RCC 7860 (cell line): ENCODE measurements at regions not wholly inside any gene's neighbourhood (a gene's known extent, or its start where the extent isn't known, plus 50 kb on each side); places are given as distances from the start of the nearest gene placed in this dataset.
A peak's percentile ranks its signal among the peaks of the same experiment; 100 is the strongest.
"Not testable (repeated sequence)": the region's sequence is repeated elsewhere in the genome, so short reads cannot be mapped to it uniquely, and the experiment has no call there.

Experiments used
- DNase-seq: peaks from one replicate; pipeline ENCODE4 v3.0.0-alpha.2; 2015; ENCODE audit warnings: low spot score
- FAIRE-seq: peaks from 2 replicates; lab custom pipeline; 2012; peaks lifted over from hg19 to GRCh38; lab: Jason Lieb, UNC

- DNase-seq (no peak), FAIRE-seq (no peak)
Observed at GRCh38 chr2:4965556-4966320, 726.4 kb upstream of the SOX11 start.

DNA sequence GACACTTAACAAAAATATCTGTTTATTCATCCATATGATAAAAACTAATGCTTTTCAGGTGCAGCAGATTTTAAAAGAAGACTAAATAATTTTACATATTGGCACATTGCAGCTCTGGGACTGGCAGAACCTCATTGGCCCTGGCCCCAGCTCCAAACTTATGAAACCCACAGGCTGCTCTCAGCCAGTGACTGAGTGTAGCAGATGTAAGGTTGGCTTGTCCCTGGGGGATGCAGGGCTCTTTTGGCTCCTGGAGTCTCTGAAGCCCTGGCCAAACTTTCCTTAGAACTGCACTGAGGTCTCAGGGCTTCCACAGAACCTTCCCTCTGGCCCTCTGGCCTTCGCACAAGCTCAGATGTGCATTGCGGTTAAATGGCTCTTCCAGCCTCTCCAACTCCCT is 725.0 kb upstream of the SOX11 start:
- DNase-seq, result no peak
- FAIRE-seq, result no peak

GRCh38 chr2:4972472-4972871 is 719.7 kb upstream of the SOX11 start:
- FAIRE-seq, result no peak

GRCh38 chr2:4973354-4973753 is 718.8 kb upstream of the SOX11 start:
- no peak for DNase-seq
- FAIRE-seq, result no peak

More at GRCh38 chr2:4972472-4972871, 719.7 kb upstream of the SOX11 start:
- no peak for DNase-seq

DNA sequence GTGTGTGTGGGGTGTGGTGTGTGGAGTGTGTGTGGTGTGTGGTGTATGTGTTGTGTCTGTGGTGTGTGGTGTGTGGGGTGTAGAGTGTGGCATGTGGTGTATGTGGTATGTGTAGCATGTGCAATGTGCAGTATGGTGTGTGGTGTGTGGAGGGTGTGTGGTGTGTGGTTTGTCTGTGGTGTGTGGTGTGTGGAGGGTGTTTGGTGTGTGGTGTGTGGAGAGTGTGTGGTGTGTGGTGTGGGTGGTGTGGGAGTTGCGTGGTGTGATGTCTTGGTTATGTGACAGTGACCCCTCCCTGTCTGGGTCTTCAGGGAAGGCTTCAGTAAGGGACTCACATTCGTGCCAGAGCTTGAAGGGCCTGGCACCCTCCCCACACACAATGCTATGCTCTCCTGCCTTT is 718.2 kb upstream of the SOX11 start:
- FAIRE-seq (no peak), DNase-seq (no peak)

GRCh38 chr2:4976407-4976806 is 715.8 kb upstream of the SOX11 start:
- DNase-seq (no peak), FAIRE-seq (no peak)

GRCh38 chr2:4979111-4979510 is 713.1 kb upstream of the SOX11 start:
- FAIRE-seq, result no peak

GRCh38 chr2:4980995-4981394 is 711.2 kb upstream of the SOX11 start:
- FAIRE-seq (no peak), DNase-seq (no peak)

More at GRCh38 chr2:4979111-4979510, 713.1 kb upstream of the SOX11 start:
- DNase-seq, result no peak

DNA sequence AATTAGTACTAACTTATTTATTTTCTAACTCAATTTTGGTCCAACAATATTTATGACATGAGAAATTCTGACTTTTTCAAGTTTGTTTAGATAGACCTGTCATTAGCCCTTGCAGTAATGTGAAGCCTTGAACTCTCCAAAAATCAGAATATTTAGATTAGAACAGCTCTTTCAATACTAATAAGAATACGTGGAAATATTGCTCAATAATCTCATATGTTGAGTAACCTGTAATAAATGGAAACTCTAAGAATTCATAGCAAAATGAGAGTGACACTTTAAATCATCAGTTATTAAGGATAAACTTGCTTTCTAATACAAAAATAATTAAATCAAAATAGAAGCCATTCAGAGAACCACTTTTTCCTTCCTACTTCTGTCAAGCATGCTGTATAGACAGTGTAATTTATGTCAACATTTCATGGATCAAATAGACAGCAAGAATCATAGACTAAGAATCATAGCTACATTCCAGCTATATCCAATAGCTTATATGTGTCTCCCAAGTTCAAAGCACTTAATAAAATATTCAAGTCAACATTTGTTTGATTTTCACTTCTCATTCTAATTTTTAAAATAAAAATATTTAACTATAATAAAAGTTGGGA is 710.3 kb upstream of the SOX11 start:
- no peak for DNase-seq
- FAIRE-seq, result no peak

DNA sequence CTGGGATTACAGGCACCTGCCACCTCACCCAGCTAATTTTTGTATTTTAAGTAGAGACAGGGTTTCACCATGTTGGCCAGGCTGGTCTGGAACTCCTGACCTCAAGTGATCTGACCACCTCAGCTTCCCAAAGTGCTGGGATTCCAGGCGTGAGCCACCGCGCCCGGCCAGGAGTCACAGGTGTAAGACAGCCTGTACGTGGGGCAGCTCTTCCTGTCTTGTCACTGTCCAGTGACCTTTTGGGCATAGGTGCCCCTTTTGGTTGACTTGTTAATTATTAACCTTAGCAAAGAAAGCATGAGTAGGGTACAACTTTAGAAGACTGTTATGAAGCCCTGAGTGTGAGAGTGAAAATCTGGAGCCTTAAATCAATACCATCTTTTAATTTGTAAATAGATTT is 703.7 kb upstream of the SOX11 start:
- not testable (repeated sequence) for DNase-seq, FAIRE-seq

- DNase-seq (no peak), FAIRE-seq (no peak)
Observed at GRCh38 chr2:4992226-4992625, 700.0 kb upstream of the SOX11 start.

- DNase-seq, result no peak
- FAIRE-seq, result no peak
Observed at GRCh38 chr2:4995466-4995865, 696.7 kb upstream of the SOX11 start.

DNA sequence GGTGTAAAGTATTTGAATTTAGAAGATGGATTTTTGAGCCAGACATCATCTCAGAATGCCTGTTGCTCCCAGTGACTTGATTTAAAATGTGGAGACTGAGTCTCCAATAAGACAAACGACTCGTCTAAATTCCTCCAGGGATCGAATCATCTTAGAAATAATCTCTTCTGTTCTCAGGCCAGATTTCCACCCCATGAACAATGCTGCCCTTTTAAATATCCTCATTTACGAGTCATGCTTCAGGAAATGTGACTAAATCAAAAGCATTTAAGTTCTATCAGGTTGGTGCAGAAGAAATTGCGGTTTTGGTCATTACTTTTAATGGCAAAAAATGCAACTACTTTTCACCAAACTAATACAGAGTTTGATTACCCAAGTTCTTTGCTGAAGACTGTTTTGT is 684.6 kb upstream of the SOX11 start:
- FAIRE-seq (no peak), DNase-seq (no peak)

- no peak for DNase-seq
- FAIRE-seq, result no peak
Observed at GRCh38 chr2:5019324-5019723, 672.9 kb upstream of the SOX11 start.

DNA sequence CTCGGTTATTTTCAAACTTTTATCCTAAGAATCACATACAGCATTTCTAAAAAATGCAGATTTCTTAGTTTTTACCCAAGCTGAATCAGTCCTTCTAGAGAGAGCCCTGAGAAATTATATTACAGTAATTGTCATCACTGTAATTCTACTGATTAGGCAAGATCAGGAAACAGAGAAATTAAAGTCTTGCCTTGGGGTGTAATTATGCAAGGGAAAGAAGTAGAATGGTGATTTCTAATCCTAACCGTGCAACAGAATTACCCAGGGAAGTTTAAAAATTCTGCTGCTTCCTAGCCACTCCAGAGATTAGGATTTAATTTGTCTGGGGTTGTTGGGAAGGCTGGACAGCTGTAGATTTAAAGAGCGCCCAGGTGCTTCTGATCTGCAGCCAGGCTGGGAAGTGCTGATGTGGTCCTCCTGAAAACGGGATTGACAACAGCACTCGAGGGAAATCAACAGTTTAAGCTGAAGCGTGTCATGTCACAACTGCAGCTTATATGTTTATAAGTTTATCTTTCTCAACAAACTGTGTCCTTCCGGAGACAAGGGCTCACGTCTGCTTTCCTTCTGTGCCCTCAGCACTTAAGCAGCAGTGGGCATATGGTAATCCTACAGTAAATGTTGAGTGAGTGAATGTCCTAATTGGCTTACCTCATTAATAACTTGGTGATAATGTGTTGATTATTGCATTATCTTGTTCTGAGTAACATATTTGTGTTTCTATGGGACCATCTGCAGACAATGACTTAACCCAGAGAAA is 671.9 kb upstream of the SOX11 start:
- no peak for FAIRE-seq
- no peak for DNase-seq

DNA sequence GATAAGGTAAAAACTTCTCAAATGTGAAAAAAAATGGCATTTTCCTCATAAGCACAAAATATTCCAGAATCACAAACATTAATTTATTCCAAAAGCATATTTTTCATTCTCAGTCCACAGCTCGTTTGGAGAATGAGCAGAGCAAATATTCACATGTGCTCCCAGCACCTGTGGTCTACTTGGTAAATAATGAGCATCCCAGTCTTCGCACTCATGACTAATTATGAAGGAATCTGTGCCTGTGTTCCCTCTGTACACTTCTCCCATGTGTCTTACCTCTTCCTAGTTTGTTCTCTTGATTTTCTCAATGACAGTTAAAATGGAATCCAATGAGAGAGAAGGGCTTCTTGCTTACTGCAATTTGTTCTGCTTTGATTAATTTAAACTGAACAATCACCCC is 671.0 kb upstream of the SOX11 start:
- FAIRE-seq (no peak), DNase-seq (no peak)

DNA sequence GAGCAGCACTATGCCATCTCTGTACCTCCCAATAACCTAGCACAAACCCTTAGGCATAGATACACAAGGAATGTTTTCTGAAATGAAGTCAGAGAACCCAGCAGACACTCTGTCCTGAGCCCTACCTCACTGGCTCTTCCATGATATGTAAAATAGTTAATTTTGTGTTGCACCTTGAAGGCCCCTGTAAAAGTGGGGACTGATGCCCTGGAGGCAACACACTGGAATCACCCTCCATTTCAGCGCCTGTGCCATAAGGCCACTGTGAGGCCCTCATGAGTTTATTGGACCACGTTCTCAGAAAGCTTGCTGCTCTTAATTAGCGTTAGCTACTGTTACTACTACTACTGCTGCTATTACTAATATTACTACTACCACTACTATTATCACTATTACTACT is 670.1 kb upstream of the SOX11 start:
- FAIRE-seq (no peak), DNase-seq (no peak)

DNA sequence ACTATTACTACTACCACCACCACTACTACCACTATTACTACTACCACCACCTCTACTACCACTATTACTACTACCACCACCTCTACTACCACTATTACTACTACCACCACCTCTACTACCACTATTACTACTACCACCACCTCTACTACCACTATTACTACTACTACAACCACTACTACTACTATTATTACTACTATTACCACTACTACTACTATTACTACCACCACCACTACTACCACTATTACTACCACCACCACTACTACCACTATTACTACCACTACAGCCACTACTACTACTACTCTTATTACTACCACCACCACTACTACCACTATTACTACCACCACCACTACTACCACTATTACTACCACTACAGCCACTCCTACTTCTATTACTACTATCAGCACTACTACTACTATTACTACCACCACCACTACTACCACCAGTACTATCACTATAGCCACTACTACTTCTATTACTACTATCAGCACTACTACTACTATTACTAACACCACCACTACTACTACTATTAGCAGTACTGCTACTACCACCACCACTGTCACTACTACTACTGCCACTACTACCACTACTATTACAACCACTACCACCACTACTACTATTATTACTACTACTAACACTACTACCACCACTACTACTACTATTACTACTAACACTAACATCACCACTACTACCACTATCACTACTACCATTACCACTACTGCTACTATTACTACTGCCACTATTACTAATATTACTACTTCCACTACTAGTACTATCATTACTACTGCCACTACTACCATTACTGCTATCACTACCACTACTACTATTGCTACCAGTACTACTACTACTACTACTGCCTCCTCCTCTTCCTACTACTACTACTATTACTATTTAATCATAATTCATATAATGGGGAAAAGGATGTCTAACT is 669.2 kb upstream of the SOX11 start:
- not testable (repeated sequence) for DNase-seq
- FAIRE-seq, result peak; percentile 55

DNA sequence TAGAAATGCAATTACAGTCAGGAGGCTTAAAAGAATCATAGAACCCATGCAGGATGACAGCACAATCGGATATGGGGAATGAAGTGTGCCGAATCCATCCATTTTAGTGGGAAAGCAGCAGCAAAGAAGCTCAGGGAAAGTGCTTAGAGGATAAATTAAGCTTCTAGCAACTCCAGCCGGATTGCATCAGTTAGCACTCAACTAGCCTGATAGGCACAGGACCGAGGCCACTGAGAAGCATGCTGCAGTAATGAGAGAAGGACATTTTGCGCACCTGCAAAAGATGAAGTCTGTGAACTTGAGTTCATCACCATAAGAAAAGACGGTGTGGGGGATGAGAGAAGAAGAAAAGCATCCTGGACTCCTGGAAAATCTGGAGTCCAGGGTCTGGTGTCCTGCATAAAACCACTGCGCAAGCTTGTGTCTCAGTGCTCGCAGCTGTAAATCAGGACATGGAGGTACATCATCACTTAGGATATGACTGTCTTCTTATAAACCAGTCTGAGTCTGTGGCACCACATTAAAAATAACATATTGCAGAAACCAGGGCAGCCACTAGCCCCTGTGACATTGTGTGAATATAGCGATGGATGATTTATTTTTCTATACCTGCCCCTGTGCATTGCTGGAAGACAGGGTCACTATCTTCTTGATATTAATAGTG is 665.5 kb upstream of the SOX11 start:
- DNase-seq, result no peak
- no peak for FAIRE-seq

DNA sequence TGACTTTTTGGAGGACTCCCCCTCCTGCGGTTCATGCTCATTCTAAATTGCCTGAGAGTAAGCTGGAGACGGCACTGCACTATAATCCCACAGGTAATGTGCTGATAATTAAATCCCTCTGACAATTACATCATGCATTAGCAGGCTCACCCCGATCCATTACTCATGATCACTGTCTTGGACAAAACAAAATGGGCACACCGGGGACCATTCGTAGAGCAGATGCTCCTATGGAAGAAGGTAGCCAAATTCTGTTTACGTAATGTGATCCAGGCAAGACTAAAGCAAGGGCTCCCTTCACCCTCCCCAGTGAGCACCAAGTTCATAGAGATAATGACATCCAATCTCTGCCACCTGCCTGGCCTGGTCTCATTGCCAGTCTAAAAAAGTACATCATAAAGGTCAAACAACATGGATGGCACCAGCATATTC is 657.1 kb upstream of the SOX11 start:
- FAIRE-seq, result no peak
- DNase-seq, result no peak
